ENCODE measurements at regions not wholly inside any gene's neighbourhood (a gene's known extent, or its start where the extent isn't known, plus 50 kb on each side); places are given as distances from the start of the nearest gene placed in this dataset.

DNA sequence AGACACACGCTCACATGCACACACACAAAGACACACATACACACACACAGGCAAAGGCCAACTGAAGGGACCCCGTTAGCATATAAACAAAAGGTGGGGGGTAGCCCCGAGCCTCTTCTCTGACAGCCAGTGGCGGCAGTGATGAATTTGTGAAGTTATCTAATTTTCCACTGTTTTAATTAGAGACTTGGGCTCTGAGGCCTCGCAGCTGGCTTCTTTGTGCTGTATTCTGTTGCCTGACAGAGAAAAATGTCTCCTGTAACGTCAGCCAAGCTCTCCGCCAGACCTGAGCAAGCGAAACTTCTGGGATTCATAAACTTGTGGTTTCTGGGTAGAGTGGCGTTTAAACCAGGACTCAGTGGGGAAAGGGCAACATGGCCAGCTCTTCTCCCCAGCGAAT, 113.9 kb upstream of the FOXF1 start:
- DNase-seq, result no peak

GRCh38 chr16:86396901-86397311, 113.4 kb upstream of the FOXF1 start:
- DNase-seq, result no peak

- DNase-seq, result no peak
These were observed 112.1 kb upstream of the FOXF1 start for GRCh38 chr16:86398201-86398600.

- no peak for DNase-seq
These were observed 111.7 kb upstream of the FOXF1 start for GRCh38 chr16:86398622-86399021.

- no peak for DNase-seq
These were observed 109.2 kb upstream of the FOXF1 start for GRCh38 chr16:86401126-86401525.

DNA sequence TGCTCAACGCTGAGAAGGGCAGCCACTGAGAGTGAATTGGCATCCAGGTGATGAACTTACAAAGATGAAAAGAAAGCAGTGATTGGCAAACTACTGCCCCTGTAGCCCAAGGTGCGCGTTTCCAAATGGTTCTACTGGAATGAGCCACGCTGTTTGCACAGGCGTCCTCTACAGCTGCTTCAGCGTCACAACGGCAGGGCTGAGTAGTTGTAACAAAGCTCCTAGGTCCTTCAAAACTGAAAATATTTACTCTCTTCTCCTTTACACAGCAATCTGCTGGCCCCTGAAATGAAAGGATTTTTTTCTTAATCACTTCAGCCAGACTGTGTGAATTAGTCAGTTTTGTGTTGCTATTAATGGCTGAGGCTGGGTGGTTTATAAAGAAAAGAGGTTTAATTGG, 107.2 kb upstream of the FOXF1 start:
- DNase-seq, result no peak

DNA sequence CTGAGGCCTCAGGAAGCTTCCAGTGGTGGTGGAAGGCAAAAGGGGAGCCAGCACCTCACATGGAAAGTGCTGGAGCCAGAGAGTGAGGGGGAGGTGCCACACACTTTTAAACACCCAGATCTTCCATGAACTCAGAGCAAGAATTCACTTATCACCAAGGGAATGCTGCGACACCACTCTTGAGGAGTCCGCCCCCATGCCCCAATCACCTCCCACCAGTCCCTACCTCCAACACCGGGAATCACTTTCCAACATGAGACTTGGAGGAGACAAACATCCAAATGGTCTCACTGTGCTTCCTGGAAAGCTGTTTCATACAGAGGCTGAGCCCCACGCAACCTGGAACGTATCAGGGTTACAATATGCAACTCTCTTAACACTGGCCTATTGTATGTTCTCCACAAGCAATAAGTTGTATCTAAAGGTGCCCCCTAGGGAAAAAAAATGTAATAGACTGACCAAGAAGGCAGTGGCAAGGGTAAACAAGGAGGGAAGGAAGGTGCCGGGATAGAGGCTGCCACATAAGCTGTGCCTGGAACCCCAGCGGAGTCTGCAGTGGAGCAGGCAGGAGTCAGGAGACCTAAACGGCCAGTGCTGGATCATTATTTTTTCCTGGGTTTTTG, 106.7 kb upstream of the FOXF1 start:
- DNase-seq, result no peak

GRCh38 chr16:86404678-86405077, 105.6 kb upstream of the FOXF1 start:
- DNase-seq, result no peak

GRCh38 chr16:86405319-86405718, 105.0 kb upstream of the FOXF1 start:
- no peak for DNase-seq

DNA sequence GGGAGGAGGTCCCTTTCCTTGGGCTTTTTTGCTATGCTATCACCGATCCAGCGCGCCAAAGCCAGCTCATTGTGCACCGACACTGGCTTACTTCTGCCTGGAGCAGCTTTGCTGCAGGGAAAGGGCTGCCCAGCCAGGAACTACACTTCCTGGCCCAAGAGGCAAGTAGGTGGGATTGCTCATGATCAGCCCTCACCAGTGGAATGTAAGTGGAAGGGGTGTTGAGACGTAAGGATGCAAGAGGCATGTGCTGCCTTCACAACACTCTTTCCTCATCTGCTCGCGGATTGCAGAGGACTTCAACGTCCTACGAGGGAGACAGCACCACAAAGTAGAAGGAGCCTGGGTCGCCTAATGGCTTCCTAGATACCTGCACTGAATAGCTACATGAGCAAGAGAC, 104.3 kb upstream of the FOXF1 start:
- no peak for DNase-seq

- no peak for DNase-seq
These were observed 101.6 kb upstream of the FOXF1 start for GRCh38 chr16:86408685-86409084.

DNA sequence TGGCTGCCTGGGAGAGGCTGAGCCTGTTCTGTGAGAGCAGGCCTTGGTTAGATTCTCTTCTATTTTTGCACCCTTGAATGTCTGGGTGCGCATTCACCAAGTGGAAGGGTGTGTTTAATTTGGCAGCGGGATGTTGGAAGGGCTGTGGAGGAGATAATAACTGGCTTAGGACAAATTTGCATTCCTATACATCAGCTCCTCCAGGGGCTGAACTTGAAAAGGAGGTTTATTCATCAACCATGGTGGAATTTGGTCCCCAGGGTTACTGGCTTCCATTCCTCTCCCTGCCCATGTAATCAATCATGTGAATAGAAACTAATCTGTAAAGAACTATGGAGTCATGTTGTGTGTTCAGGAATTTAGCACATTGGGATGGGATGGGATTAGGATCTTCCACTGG, 100.2 kb upstream of the FOXF1 start:
- DNase-seq, result no peak

DNA sequence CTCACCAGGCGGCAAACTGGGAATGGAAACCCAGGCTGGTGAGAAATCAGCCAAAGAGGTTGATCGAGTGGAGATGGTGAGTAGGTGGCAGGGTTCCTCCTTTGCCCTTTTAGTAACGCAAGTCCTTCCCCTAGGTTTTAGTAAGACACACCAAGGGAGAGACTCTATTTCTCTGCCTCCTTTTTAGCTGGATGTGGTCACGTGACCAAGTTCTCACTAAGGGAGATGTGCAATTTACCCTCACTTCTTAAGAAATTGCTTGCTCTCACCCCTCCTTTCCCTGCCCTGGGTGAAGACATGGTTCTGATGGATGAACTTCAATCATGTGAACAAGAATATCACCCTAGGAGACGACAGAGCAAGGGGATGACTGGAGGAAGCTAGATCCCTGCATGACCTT, 99.8 kb upstream of the FOXF1 start:
- no peak for DNase-seq

GRCh38 chr16:86411897-86412296, 98.4 kb upstream of the FOXF1 start:
- DNase-seq, result no peak

- no peak for DNase-seq
These were observed 95.2 kb upstream of the FOXF1 start for GRCh38 chr16:86414991-86415740.

GRCh38 chr16:86418981-86419380, 91.3 kb upstream of the FOXF1 start:
- DNase-seq, result no peak

DNA sequence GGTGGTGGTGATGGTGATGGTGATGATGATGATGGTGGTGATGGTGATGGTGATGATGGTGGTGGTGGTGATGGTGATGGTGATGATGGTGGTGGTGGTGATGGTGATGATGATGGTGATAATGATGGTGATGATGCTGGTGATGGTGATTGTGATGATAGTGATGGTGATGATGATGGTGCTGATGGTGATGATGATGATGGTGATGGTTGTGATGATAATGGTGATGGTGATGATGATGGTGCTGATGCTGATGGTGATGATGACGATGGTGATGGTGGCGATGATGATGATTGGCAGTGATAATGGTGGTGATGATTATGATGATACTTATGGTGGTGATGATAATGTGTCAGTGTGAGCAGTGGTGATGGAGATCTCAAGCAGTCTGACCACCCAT, 90.8 kb upstream of the FOXF1 start:
- DNase-seq, result no peak

DNA sequence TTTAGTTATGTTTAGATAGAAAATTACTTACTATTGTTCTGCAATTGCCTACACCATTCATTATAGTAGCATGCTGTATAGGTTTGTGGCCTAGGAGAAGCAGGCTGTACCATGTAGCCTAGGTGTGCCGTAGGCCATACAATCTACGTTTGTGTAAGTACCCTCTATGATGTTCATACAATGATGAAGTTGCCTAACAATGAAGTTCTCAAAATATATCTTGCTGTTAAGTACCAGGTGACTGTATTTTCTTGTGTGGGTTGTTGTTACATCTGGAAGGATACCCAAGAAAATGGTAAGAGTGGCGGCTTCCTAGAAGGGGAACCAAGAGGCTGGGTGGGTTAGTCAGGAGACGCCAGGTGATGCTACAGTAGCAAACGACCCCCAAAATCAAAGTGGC, 88.3 kb upstream of the FOXF1 start:
- no peak for DNase-seq

- no peak for DNase-seq
These were observed 85.9 kb upstream of the FOXF1 start for GRCh38 chr16:86424398-86424797.

GRCh38 chr16:86424985-86425384, 85.3 kb upstream of the FOXF1 start:
- DNase-seq, result no peak

- no peak for DNase-seq
These were observed 84.2 kb upstream of the FOXF1 start for GRCh38 chr16:86426063-86426642.

- DNase-seq, result no peak
These were observed 82.9 kb upstream of the FOXF1 start for GRCh38 chr16:86427433-86427851.

DNA sequence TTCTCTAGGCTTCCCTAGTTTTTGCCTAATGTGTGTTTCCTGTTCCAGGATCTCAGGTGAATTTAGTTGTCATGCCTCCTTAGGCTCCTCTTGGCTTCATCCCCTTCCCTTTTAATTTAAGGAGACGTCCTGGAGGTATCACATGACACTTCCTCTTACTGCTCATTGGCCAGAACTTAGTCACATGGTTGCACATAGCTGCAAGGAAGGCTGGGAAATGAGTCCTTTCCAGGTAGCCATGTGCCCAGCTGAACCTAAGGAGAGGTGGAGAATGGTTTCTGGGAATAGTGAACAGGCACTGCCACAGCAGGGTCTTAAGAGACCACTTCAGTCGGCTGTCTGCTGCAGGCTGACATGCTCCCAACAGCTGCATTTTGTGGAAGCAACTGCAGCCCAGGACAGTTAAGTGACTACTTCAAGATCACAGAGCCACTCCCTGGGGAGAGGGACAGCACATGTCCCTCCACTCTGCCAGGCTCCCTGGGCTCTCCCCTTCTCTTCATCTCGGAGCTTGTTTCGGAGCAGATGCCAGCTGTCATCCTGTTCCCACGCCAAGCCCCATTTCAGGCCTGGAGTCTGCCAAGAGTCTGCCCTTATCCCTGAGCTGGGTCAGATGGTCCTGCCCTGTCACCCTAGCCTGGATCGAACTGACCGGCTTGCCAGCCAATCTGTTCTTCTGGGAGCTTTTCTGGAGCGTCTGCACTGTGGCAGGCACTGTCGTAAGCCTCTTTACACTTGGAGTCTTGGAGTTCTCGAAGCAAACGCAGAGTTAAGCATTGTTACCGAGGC, 81.4 kb upstream of the FOXF1 start:
- DNase-seq, result no peak

- no peak for DNase-seq
These were observed 80.7 kb upstream of the FOXF1 start for GRCh38 chr16:86429663-86430062.

All from NCI-H510A treated with DMSO at 0.1 percent for 48 hours (cell line).